ENCODE measurements at regions not wholly inside any gene's neighbourhood (a gene's known extent, or its start where the extent isn't known, plus 50 kb on each side); places are given as distances from the start of the nearest gene placed in this dataset.

GRCh38 chr2:157061799-157062198 lies 195.7 kb upstream of the GALNT5 start:
- no peak for DNase-seq (ENCODE audit: low read depth)
- no peak overlapping the region for H3K4me3 ChIP-seq (ENCODE audit: low read depth, low read length)
- TF ChIP-seq CTCF (IDR thresholded peaks at IDR 0.05; ENCODE audit: control insufficient read depth, extremely low read depth, insufficient read depth): no peak

- no peak overlapping the region for H3K4me3 ChIP-seq (ENCODE audit: low read depth, low read length)
- TF ChIP-seq CTCF (IDR thresholded peaks at IDR 0.05; ENCODE audit: control insufficient read depth, extremely low read depth, insufficient read depth): no peak
- DNase-seq (ENCODE audit: low read depth): no peak
These were observed 189.9 kb upstream of the GALNT5 start for GRCh38 chr2:157067562-157067961.

- TF ChIP-seq CTCF (IDR thresholded peaks at IDR 0.05; ENCODE audit: control insufficient read depth, extremely low read depth, insufficient read depth): no peak
- no peak overlapping the region for H3K4me3 ChIP-seq (ENCODE audit: low read depth, low read length)
- DNase-seq (ENCODE audit: low read depth): no peak
These were observed 189.3 kb upstream of the GALNT5 start for GRCh38 chr2:157068237-157068636.

GRCh38 chr2:157075924-157076323 lies 181.6 kb upstream of the GALNT5 start:
- no peak overlapping the region for H3K4me3 ChIP-seq (ENCODE audit: low read depth, low read length)
- no peak for TF ChIP-seq CTCF (IDR thresholded peaks at IDR 0.05; ENCODE audit: control insufficient read depth, extremely low read depth, insufficient read depth)
- DNase-seq (ENCODE audit: low read depth): no peak

GRCh38 chr2:157076526-157077161 lies 180.9 kb upstream of the GALNT5 start:
- DNase-seq (ENCODE audit: low read depth): no peak
- no peak overlapping the region for H3K4me3 ChIP-seq (ENCODE audit: low read depth, low read length)
- TF ChIP-seq CTCF (IDR thresholded peaks at IDR 0.05; ENCODE audit: control insufficient read depth, extremely low read depth, insufficient read depth): no peak

GRCh38 chr2:157077753-157078350 lies 179.7 kb upstream of the GALNT5 start:
- DNase-seq (ENCODE audit: low read depth): no peak

More at GRCh38 chr2:157077753-157078350, 179.7 kb upstream of the GALNT5 start:
- no peak for TF ChIP-seq CTCF (IDR thresholded peaks at IDR 0.05; ENCODE audit: control insufficient read depth, extremely low read depth, insufficient read depth)
- no peak overlapping the region for H3K4me3 ChIP-seq (ENCODE audit: low read depth, low read length)
